Fibroblast of lung (primary cell): ENCODE measurements at regions not wholly inside any gene's neighbourhood (a gene's known extent, or its start where the extent isn't known, plus 50 kb on each side); places are given as distances from the start of the nearest gene placed in this dataset.

Experiments used
- CTCF ChIP-seq, 2 donors: IDR thresholded peaks in 1 of 2; conservative IDR thresholded peaks in 1 of 2; 1 replicate in 1 of 2; 2 replicates in 1 of 2; pipeline ENCODE4 v1.5.1; 2011 to 2012; ENCODE audit warnings: low read length in 2 of 2, control low read depth in 1 of 2, inconsistent platforms in 1 of 2, low read depth in 1 of 2, mild to moderate bottlenecking in 1 of 2
- EZH2 ChIP-seq: IDR thresholded peaks from 2 replicates; pipeline ENCODE4 v1.5.1; 2012; ENCODE audit warnings: low read length, control low read depth, mild to moderate bottlenecking; ENCODE audit errors: missing control alignments

GRCh38 chr13:47417485-47417884 lies 520.6 kb upstream of the HTR2A start:
- no peak for TF ChIP-seq CTCF (conservative IDR thresholded peaks at IDR 0.05 in 1 of 2, IDR thresholded peaks at IDR 0.05 in 1 of 2; ENCODE audit: low read depth in 1 of 2, low read length in 2 of 2)
- TF ChIP-seq EZH2: no peak
